ENCODE measurements at regions not wholly inside any gene's neighbourhood (a gene's known extent, or its start where the extent isn't known, plus 50 kb on each side); places are given as distances from the start of the nearest gene placed in this dataset.

- H3K4me3 ChIP-seq (ENCODE audit: low read length) = no peak overlapping the region
- Mint-ChIP-seq H3K4me3 (no peak overlapping the region), H3K9me3 (no peaks in the 10 kb centered on the region), H3K36me3 (no peaks in the 10 kb centered on the region), H3K27ac (no peak overlapping the region), H3K4me1 (peaks cover 0 to 8% (median 0%) of the 10 kb centered on the region in 7 donors), H3K27me3 (peaks cover 0 to 17% (median 3%) of the 10 kb centered on the region in 5 donors)
- DNase-seq (no peak), ATAC-seq (no peak)
- H3K27ac ChIP-seq (ENCODE audit: low read depth, low read length) = no peak overlapping the region
- ChIA-PET CTCF (interaction anchor here (0.6 kb wide), 1 partner anchor 51 kb away, joined by 3 read pairs; no protein-coding TSS in a partner anchor), POLR2A (no interaction called here)
- no peaks in the 10 kb centered on the region for H3K27me3 ChIP-seq (ENCODE audit: control insufficient read depth in 2 of 2, insufficient read depth in 2 of 2, low read length in 2 of 2)
- H3K9me3 ChIP-seq (ENCODE audit: control insufficient read depth in 2 of 3, low read length in 3 of 3) = no peaks in the 10 kb centered on the region
- no peaks in the 10 kb centered on the region for H3K4me1 ChIP-seq (ENCODE audit: control insufficient read depth in 2 of 2, insufficient read depth in 2 of 2, low read length in 2 of 2)
- no peaks in the 10 kb centered on the region for H3K36me3 ChIP-seq (ENCODE audit: control insufficient read depth in 2 of 3, insufficient read depth in 3 of 3, low read length in 3 of 3)
- intact Hi-C loops (cut with micrococcal nuclease) = no loop called here
These were observed 119.7 kb upstream of the WNT4 start for GRCh38 chr1:22262583-22262982.

DNA sequence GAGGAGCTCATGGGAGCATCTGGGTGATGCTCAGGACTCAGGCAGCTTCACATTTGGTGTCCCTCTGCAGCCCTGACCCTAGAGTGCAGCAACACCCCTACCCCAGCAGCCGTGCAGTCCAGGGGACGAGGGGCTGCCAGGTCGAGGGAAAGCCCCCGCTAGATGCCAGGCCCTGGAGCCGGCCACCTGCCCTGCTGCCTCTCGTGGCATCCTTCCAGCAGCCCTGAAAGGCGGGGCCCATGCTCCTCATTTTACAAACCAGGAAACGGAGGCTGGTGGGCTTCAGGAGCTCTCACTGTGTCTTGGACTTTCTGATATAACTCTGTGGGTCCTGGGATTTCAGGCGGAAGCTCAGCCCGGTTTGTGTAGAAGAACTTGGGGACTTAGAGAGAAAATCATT, 120.5 kb upstream of the WNT4 start:
- Histone ChIP-seq H3K36me3 (ENCODE audit: control insufficient read depth in 2 of 3, insufficient read depth in 3 of 3, low read length in 3 of 3) (no peaks in the 10 kb centered on the region), H3K4me1 (ENCODE audit: control insufficient read depth in 2 of 2, insufficient read depth in 2 of 2, low read length in 2 of 2) (no peaks in the 10 kb centered on the region), H3K27ac (ENCODE audit: low read depth, low read length) (no peak overlapping the region), H3K9me3 (ENCODE audit: control insufficient read depth in 2 of 3, low read length in 3 of 3) (no peaks in the 10 kb centered on the region), H3K27me3 (ENCODE audit: control insufficient read depth in 2 of 2, insufficient read depth in 2 of 2, low read length in 2 of 2) (no peaks in the 10 kb centered on the region), H3K4me3 (ENCODE audit: low read length) (no peak overlapping the region)
- DNase-seq (no peak), ATAC-seq (no peak)
- Mint-ChIP-seq H3K27me3 (peaks cover 0 to 17% (median 3%) of the 10 kb centered on the region in 5 donors), H3K4me1 (peaks cover 0 to 8% (median 0%) of the 10 kb centered on the region in 7 donors), H3K9me3 (no peaks in the 10 kb centered on the region), H3K36me3 (no peaks in the 10 kb centered on the region), H3K4me3 (no peak overlapping the region), H3K27ac (no peak overlapping the region)
- intact Hi-C loops (cut with micrococcal nuclease) = no loop called here
- POLR2A ChIA-PET = no interaction called here
- CTCF ChIA-PET = interaction anchor here (0.6 kb wide), 1 partner anchor 52 kb away, joined by 3 read pairs; no protein-coding TSS in a partner anchor

GRCh38 chr1:22264464-22265341, 121.8 kb upstream of the WNT4 start:
- peaks cover 0 to 8% (median 0%) of the 10 kb centered on the region in 7 donors for H3K4me1 Mint-ChIP-seq
- H3K27ac ChIP-seq (ENCODE audit: low read depth, low read length) = no peak overlapping the region
- no peak overlapping the region for H3K4me3 Mint-ChIP-seq
- H3K36me3 Mint-ChIP-seq = no peaks in the 10 kb centered on the region
- DNase-seq (no peak), ATAC-seq (no peak)
- no peaks in the 10 kb centered on the region for H3K36me3 ChIP-seq (ENCODE audit: control insufficient read depth in 2 of 3, insufficient read depth in 3 of 3, low read length in 3 of 3)
- H3K4me3 ChIP-seq (ENCODE audit: low read length) = no peak overlapping the region
- intact Hi-C loops (cut with micrococcal nuclease) = no loop called here
- no peaks in the 10 kb centered on the region for H3K9me3 ChIP-seq (ENCODE audit: control insufficient read depth in 2 of 3, low read length in 3 of 3)
- no peaks in the 10 kb centered on the region for H3K9me3 Mint-ChIP-seq
- POLR2A ChIA-PET = no interaction called here
- peaks cover 0 to 17% (median 3%) of the 10 kb centered on the region in 5 donors for H3K27me3 Mint-ChIP-seq
- H3K4me1 ChIP-seq (ENCODE audit: control insufficient read depth in 2 of 2, insufficient read depth in 2 of 2, low read length in 2 of 2) = no peaks in the 10 kb centered on the region
- CTCF ChIA-PET = no interaction called here
- H3K27ac Mint-ChIP-seq = no peak overlapping the region
- H3K27me3 ChIP-seq (ENCODE audit: control insufficient read depth in 2 of 2, insufficient read depth in 2 of 2, low read length in 2 of 2) = no peaks in the 10 kb centered on the region

DNA sequence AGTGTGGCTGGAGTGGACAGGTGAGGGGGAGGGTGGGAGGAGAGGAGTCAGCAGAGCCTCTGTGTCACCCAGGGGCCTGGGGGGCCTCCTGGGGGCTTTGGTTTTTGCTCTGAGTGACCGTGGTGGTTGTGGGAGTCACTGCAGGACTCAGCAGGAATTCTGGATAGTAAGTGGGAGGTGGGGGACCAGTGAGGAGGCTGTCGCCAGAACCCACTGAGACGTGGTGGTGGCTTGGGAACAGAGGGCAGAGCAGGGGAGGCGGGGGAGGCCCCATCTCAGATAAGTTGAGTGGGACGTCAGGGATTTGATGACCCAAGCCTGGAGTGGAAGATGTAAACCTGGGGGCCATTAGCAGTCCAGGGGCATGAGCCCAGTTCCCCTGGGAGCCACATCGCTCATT, 123.2 kb upstream of the WNT4 start:
- H3K9me3 ChIP-seq (ENCODE audit: control insufficient read depth in 2 of 3, low read length in 3 of 3) = no peaks in the 10 kb centered on the region
- H3K4me3 ChIP-seq (ENCODE audit: low read length) = no peak overlapping the region
- Mint-ChIP-seq H3K27me3 (peaks cover 0 to 17% (median 3%) of the 10 kb centered on the region in 5 donors), H3K4me1 (peaks cover 0 to 4% (median 0%) of the 10 kb centered on the region in 7 donors), H3K4me3 (no peak overlapping the region), H3K27ac (no peak overlapping the region), H3K36me3 (no peaks in the 10 kb centered on the region), H3K9me3 (no peaks in the 10 kb centered on the region)
- ATAC-seq (no peak), DNase-seq (no peak)
- H3K4me1 ChIP-seq (ENCODE audit: control insufficient read depth in 2 of 2, insufficient read depth in 2 of 2, low read length in 2 of 2) = no peaks in the 10 kb centered on the region
- no peaks in the 10 kb centered on the region for H3K36me3 ChIP-seq (ENCODE audit: control insufficient read depth in 2 of 3, insufficient read depth in 3 of 3, low read length in 3 of 3)
- H3K27me3 ChIP-seq (ENCODE audit: control insufficient read depth in 2 of 2, insufficient read depth in 2 of 2, low read length in 2 of 2) = no peaks in the 10 kb centered on the region
- intact Hi-C loops (cut with micrococcal nuclease) = no loop called here
- ChIA-PET POLR2A (interaction anchor here (0.5 kb wide), 1 partner anchor 716 kb away, joined by 3 read pairs; no protein-coding TSS in a partner anchor), CTCF (no interaction called here)
- no peak overlapping the region for H3K27ac ChIP-seq (ENCODE audit: low read depth, low read length)

- Mint-ChIP-seq H3K4me3 (no peak overlapping the region), H3K27me3 (peaks cover 0 to 17% (median 3%) of the 10 kb centered on the region in 5 donors), H3K9me3 (peaks cover 0 to 2% (median 0%) of the 10 kb centered on the region in 11 donors), H3K36me3 (no peaks in the 10 kb centered on the region), H3K27ac (no peak overlapping the region), H3K4me1 (peaks cover 0 to 4% (median 0%) of the 10 kb centered on the region in 7 donors)
- no peak overlapping the region for H3K27ac ChIP-seq (ENCODE audit: low read depth, low read length)
- no peaks in the 10 kb centered on the region for H3K9me3 ChIP-seq (ENCODE audit: control insufficient read depth in 2 of 3, low read length in 3 of 3)
- ATAC-seq (no peak), DNase-seq (no peak)
- intact Hi-C loops (cut with micrococcal nuclease) = no loop called here
- H3K36me3 ChIP-seq (ENCODE audit: control insufficient read depth in 2 of 3, insufficient read depth in 3 of 3, low read length in 3 of 3) = no peaks in the 10 kb centered on the region
- H3K27me3 ChIP-seq (ENCODE audit: control insufficient read depth in 2 of 2, insufficient read depth in 2 of 2, low read length in 2 of 2) = no peaks in the 10 kb centered on the region
- CTCF ChIA-PET = no interaction called here
- no peaks in the 10 kb centered on the region for H3K4me1 ChIP-seq (ENCODE audit: control insufficient read depth in 2 of 2, insufficient read depth in 2 of 2, low read length in 2 of 2)
- POLR2A ChIA-PET = no interaction called here
- no peak overlapping the region for H3K4me3 ChIP-seq (ENCODE audit: low read length)
These were observed 124.7 kb upstream of the WNT4 start for GRCh38 chr1:22267413-22268175.

DNA sequence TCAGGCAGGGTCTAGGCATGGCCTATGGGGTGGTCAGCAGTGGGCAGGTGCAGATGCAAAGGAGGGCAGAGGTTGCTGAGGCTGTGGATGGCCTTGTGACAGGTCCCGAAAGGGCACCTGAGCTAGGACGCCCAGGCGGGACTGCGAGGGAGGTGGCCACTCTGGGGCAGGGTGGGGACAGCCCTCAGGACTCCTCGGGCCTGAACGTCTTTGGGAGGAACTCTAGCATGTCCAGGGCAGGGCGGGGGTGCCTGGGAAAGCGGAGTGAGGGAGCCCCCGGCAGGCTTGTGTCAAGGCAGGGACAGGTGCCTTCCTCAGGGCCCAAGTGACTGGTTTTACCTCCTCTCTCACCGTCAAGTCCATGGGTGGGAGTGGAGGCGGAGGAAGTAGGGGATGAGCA, 125.4 kb upstream of the WNT4 start:
- peaks cover 0 to 2% (median 0%) of the 10 kb centered on the region in 11 donors for H3K9me3 Mint-ChIP-seq
- POLR2A ChIA-PET = no interaction called here
- intact Hi-C loops (cut with micrococcal nuclease) = no loop called here
- peaks cover 0 to 17% (median 3%) of the 10 kb centered on the region in 5 donors for H3K27me3 Mint-ChIP-seq
- H3K4me1 Mint-ChIP-seq = peaks cover 0 to 2% (median 0%) of the 10 kb centered on the region in 7 donors
- no peaks in the 10 kb centered on the region for H3K27me3 ChIP-seq (ENCODE audit: control insufficient read depth in 2 of 2, insufficient read depth in 2 of 2, low read length in 2 of 2)
- H3K27ac ChIP-seq (ENCODE audit: low read depth, low read length) = no peak overlapping the region
- DNase-seq (no peak), ATAC-seq (no peak)
- no peak overlapping the region for H3K4me3 ChIP-seq (ENCODE audit: low read length)
- CTCF ChIA-PET = no interaction called here
- no peak overlapping the region for H3K4me3 Mint-ChIP-seq
- H3K4me1 ChIP-seq (ENCODE audit: control insufficient read depth in 2 of 2, insufficient read depth in 2 of 2, low read length in 2 of 2) = no peaks in the 10 kb centered on the region
- no peak overlapping the region for H3K27ac Mint-ChIP-seq
- no peaks in the 10 kb centered on the region for H3K36me3 ChIP-seq (ENCODE audit: control insufficient read depth in 2 of 3, insufficient read depth in 3 of 3, low read length in 3 of 3)
- no peaks in the 10 kb centered on the region for H3K9me3 ChIP-seq (ENCODE audit: control insufficient read depth in 2 of 3, low read length in 3 of 3)
- H3K36me3 Mint-ChIP-seq = no peaks in the 10 kb centered on the region
